WTC11 (cell line): ENCODE measurements at regions not wholly inside any gene's neighbourhood (a gene's known extent, or its start where the extent isn't known, plus 50 kb on each side); places are given as distances from the start of the nearest gene placed in this dataset.

Experiments used
- ATAC-seq: fragments of 200-7000 bp; cut with Tn5 transposase; 2 replicates; pipeline ENCODE4 v1.10.0; 2021; ENCODE audit warnings: mild to moderate bottlenecking, moderate library complexity
- CTCF ChIA-PET: fragments of 300-600 bp; sonication (Branson Sonifier 250); formaldehyde crosslinking; loops from one replicate; lab custom pipeline; 2021; ENCODE audit warnings: antibody characterized with exemption; lab: Charles Lee
- POLR2A ChIA-PET: fragments of 350-600 bp; sonication (Branson Sonifier 250); formaldehyde crosslinking; loops from one replicate; lab custom pipeline; 2021; ENCODE audit warnings: antibody characterized with exemption; lab: Charles Lee
- DNase-seq: peaks from one replicate; pipeline ENCODE4 v3.0.0; 2021; ENCODE audit warnings: low spot score
- H3K27ac Mint-ChIP-seq: 2 replicates; pipeline ENCODE4 v1.8.0; 2021; ENCODE audit warnings: mixed read lengths
- H3K27me3 Mint-ChIP-seq: 2 replicates; pipeline ENCODE4 v1.8.0; 2021; ENCODE audit warnings: low read depth, mild to moderate bottlenecking, moderate library complexity, mixed read lengths
- H3K36me3 Mint-ChIP-seq: 2 replicates; pipeline ENCODE4 v1.8.0; 2021; ENCODE audit warnings: mixed read lengths
- H3K4me1 Mint-ChIP-seq: 2 replicates; pipeline ENCODE4 v1.8.0; 2022; ENCODE audit warnings: mixed read lengths
- H3K4me3 Mint-ChIP-seq: 2 replicates; pipeline ENCODE4 v1.8.0; 2021; ENCODE audit warnings: mild to moderate bottlenecking, moderate library complexity, mixed read lengths
- H3K9me3 Mint-ChIP-seq: 2 replicates; pipeline ENCODE4 v1.8.0; 2021; ENCODE audit warnings: mixed read lengths
- CBFB ChIP-seq: sonication (generic); formaldehyde crosslinking; IDR thresholded peaks from 2 replicates; pipeline ENCODE4 v1.8.1; 2022; ENCODE audit warnings: mild to moderate bottlenecking, low read depth, missing genetic modification reagents
- ELF4 ChIP-seq: sonication (generic); formaldehyde crosslinking; IDR thresholded peaks from 2 replicates; pipeline ENCODE4 v1.8.1; 2022; ENCODE audit warnings: low read depth, mild to moderate bottlenecking, moderate library complexity, missing genetic modification reagents
- FOXP1 ChIP-seq: sonication (generic); formaldehyde crosslinking; IDR thresholded peaks from 2 replicates; pipeline ENCODE4 v1.8.0; 2022; ENCODE audit warnings: missing genetic modification reagents, mild to moderate bottlenecking, moderate library complexity, borderline replicate concordance
- GRHL2 ChIP-seq: fragments of 250-450 bp; sonication (Bioruptor Pico); IDR thresholded peaks from 2 replicates; pipeline ENCODE4 v1.8.0; 2022; ENCODE audit warnings: mild to moderate bottlenecking, moderate library complexity; ENCODE audit not compliant: insufficient replicate concordance, severe bottlenecking
- IRF2 ChIP-seq: sonication (generic); formaldehyde crosslinking; IDR thresholded peaks from 2 replicates; pipeline ENCODE4 v1.8.0; 2022; ENCODE audit warnings: low read depth, missing genetic modification reagents, borderline replicate concordance
- MYBL2 ChIP-seq: sonication (generic); formaldehyde crosslinking; IDR thresholded peaks from 2 replicates; pipeline ENCODE4 v1.8.1; 2023; ENCODE audit warnings: mild to moderate bottlenecking, moderate library complexity, missing genetic modification reagents
- RELA ChIP-seq: sonication (generic); formaldehyde crosslinking; IDR thresholded peaks from 2 replicates; pipeline ENCODE4 v1.8.1; 2022; ENCODE audit warnings: missing genetic modification reagents, mild to moderate bottlenecking, borderline replicate concordance
- RORB ChIP-seq: fragments of 250-450 bp; sonication (Bioruptor Pico); IDR thresholded peaks from 2 replicates; pipeline ENCODE4 v1.9.0; 2021; ENCODE audit warnings: mild to moderate bottlenecking
- SMAD4 ChIP-seq: sonication (generic); formaldehyde crosslinking; IDR thresholded peaks from 2 replicates; pipeline ENCODE4 v1.8.0; 2022; ENCODE audit warnings: mild to moderate bottlenecking, missing genetic modification reagents
- TEAD4 ChIP-seq: sonication (generic); formaldehyde crosslinking; IDR thresholded peaks from 2 replicates; pipeline ENCODE4 v1.8.0; 2022; ENCODE audit warnings: mild to moderate bottlenecking, missing genetic modification reagents
- ZNF396 ChIP-seq: fragments of 250-450 bp; sonication (Bioruptor Pico); IDR thresholded peaks from 2 replicates; pipeline ENCODE4 v1.8.0; 2021; ENCODE audit warnings: mild to moderate bottlenecking, moderate library complexity, borderline replicate concordance
- TF ChIP-seq, protein P1 (sequence below): sonication (generic); formaldehyde crosslinking; IDR thresholded peaks from 2 replicates; pipeline ENCODE4 v1.8.0; 2023; ENCODE audit warnings: missing genetic modification reagents, mild to moderate bottlenecking, borderline replicate concordance
- TF ChIP-seq, protein P2 (sequence below): sonication (generic); formaldehyde crosslinking; IDR thresholded peaks from 2 replicates; pipeline ENCODE4 v1.8.1; 2022; ENCODE audit warnings: mild to moderate bottlenecking, missing genetic modification reagents, moderate library complexity, borderline replicate concordance
- TF ChIP-seq, protein P3 (sequence below): fragments of 250-450 bp; sonication (Bioruptor Pico); conservative IDR thresholded peaks from 2 replicates; pipeline ENCODE4 v1.9.0; 2021; ENCODE audit warnings: mild to moderate bottlenecking
- TF ChIP-seq, protein P4 (sequence below): sonication (generic); formaldehyde crosslinking; IDR thresholded peaks from 2 replicates; pipeline ENCODE4 v1.8.1; 2023; ENCODE audit warnings: mild to moderate bottlenecking, missing genetic modification reagents
- TF ChIP-seq, protein P5 (sequence below): sonication (generic); formaldehyde crosslinking; IDR thresholded peaks from 2 replicates; pipeline ENCODE4 v1.8.0; 2023; ENCODE audit warnings: mild to moderate bottlenecking, missing genetic modification reagents

DNA sequence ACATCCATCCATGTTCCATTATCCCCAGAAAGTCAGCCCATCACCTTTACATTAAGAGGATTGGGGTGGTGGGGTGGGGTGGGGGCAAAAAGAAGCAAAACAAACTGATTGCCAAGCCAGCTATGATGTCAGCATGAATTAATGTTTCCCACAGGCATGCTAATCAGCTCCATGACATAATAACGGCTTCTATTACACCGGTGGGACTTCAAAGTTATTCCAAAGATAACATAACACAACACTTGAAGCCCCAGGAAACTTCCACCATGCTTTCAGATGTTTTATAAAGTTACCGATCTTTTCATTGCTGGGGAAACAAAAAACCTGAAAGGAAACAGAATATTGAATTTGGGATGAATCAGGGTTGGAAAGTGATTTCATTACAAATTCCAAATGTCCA lies 155.9 kb upstream of the IRX5 start (continued):
- TF ChIP-seq IRF2 (CRISPR knock-in tag), result no peak
- TF ChIP-seq, protein P1, sequence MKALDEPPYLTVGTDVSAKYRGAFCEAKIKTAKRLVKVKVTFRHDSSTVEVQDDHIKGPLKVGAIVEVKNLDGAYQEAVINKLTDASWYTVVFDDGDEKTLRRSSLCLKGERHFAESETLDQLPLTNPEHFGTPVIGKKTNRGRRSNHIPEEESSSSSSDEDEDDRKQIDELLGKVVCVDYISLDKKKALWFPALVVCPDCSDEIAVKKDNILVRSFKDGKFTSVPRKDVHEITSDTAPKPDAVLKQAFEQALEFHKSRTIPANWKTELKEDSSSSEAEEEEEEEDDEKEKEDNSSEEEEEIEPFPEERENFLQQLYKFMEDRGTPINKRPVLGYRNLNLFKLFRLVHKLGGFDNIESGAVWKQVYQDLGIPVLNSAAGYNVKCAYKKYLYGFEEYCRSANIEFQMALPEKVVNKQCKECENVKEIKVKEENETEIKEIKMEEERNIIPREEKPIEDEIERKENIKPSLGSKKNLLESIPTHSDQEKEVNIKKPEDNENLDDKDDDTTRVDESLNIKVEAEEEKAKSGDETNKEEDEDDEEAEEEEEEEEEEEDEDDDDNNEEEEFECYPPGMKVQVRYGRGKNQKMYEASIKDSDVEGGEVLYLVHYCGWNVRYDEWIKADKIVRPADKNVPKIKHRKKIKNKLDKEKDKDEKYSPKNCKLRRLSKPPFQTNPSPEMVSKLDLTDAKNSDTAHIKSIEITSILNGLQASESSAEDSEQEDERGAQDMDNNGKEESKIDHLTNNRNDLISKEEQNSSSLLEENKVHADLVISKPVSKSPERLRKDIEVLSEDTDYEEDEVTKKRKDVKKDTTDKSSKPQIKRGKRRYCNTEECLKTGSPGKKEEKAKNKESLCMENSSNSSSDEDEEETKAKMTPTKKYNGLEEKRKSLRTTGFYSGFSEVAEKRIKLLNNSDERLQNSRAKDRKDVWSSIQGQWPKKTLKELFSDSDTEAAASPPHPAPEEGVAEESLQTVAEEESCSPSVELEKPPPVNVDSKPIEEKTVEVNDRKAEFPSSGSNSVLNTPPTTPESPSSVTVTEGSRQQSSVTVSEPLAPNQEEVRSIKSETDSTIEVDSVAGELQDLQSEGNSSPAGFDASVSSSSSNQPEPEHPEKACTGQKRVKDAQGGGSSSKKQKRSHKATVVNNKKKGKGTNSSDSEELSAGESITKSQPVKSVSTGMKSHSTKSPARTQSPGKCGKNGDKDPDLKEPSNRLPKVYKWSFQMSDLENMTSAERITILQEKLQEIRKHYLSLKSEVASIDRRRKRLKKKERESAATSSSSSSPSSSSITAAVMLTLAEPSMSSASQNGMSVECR (CRISPR knock-in tag), result no peak
- TF ChIP-seq, protein P2, sequence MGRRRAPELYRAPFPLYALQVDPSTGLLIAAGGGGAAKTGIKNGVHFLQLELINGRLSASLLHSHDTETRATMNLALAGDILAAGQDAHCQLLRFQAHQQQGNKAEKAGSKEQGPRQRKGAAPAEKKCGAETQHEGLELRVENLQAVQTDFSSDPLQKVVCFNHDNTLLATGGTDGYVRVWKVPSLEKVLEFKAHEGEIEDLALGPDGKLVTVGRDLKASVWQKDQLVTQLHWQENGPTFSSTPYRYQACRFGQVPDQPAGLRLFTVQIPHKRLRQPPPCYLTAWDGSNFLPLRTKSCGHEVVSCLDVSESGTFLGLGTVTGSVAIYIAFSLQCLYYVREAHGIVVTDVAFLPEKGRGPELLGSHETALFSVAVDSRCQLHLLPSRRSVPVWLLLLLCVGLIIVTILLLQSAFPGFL (CRISPR knock-in tag), result no peak

DNA sequence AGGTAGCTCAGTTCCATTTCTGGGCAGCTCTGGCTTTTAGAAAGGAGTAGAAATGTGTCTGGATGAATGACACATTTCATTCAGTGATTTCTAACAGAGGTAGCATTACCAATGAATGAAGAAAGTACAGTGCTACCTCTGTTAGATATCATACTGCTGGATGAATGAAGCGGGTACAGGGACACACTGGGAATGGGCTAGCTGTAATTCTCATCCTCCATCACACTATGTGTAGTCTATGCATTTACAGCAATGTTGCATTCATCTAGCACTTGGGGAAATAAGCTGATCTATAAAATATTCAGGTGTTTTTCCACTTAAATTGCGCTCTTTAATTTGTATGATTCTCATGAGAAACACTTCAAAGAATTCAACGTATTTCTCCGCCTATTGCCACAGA lies 158.3 kb upstream of the IRX5 start:
- TF ChIP-seq RORB (CRISPR knock-in tag), result no peak
- no peak for TF ChIP-seq RELA
- no peak for TF ChIP-seq GRHL2 (CRISPR knock-in tag)
- TF ChIP-seq, protein P3, sequence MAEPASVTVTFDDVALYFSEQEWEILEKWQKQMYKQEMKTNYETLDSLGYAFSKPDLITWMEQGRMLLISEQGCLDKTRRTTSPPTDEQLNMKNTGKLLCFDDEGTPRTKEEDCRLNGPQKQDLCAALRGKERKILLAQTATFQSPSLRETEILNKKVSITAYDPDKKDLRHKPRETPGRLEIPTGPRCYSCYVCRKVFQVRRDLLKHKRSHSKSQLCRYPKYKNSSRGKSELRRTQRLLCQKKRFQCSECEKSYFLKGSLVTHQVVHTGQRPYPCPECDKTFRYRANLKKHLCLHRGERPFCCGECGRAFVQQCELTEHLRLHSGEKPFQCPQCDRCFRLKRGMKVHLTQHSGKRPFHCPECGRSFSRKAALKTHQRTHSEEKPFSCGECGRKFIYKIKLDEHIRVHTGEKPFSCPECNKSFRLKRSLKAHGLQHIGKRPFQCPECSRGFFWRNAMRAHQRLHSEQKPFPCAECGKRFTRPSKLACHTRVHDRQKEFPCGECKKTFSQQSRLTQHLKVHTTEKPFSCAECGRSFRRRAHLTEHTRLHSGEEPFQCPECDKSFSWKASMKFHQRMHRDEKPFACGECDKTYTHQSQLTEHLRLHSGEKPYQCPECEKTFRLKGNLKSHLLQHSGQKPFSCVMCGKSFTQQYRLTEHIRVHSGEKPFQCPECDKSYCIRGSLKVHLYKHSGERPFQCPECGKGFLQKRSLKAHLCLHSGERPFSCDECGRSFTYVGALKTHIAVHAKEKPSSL (CRISPR knock-in tag), result no peak
- TF ChIP-seq CBFB, result no peak
- TF ChIP-seq SMAD4 (CRISPR knock-in tag), result no peak
- TF ChIP-seq MYBL2 (CRISPR knock-in tag), result no peak
- TF ChIP-seq FOXP1 (CRISPR knock-in tag), result no peak
- TF ChIP-seq, protein P4, sequence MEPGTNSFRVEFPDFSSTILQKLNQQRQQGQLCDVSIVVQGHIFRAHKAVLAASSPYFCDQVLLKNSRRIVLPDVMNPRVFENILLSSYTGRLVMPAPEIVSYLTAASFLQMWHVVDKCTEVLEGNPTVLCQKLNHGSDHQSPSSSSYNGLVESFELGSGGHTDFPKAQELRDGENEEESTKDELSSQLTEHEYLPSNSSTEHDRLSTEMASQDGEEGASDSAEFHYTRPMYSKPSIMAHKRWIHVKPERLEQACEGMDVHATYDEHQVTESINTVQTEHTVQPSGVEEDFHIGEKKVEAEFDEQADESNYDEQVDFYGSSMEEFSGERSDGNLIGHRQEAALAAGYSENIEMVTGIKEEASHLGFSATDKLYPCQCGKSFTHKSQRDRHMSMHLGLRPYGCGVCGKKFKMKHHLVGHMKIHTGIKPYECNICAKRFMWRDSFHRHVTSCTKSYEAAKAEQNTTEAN (CRISPR knock-in tag), result no peak
- no peak for TF ChIP-seq ELF4 (CRISPR knock-in tag)
- no peak for TF ChIP-seq ZNF396 (CRISPR knock-in tag)
- TF ChIP-seq TEAD4 (CRISPR knock-in tag), result no peak
- TF ChIP-seq, protein P5, sequence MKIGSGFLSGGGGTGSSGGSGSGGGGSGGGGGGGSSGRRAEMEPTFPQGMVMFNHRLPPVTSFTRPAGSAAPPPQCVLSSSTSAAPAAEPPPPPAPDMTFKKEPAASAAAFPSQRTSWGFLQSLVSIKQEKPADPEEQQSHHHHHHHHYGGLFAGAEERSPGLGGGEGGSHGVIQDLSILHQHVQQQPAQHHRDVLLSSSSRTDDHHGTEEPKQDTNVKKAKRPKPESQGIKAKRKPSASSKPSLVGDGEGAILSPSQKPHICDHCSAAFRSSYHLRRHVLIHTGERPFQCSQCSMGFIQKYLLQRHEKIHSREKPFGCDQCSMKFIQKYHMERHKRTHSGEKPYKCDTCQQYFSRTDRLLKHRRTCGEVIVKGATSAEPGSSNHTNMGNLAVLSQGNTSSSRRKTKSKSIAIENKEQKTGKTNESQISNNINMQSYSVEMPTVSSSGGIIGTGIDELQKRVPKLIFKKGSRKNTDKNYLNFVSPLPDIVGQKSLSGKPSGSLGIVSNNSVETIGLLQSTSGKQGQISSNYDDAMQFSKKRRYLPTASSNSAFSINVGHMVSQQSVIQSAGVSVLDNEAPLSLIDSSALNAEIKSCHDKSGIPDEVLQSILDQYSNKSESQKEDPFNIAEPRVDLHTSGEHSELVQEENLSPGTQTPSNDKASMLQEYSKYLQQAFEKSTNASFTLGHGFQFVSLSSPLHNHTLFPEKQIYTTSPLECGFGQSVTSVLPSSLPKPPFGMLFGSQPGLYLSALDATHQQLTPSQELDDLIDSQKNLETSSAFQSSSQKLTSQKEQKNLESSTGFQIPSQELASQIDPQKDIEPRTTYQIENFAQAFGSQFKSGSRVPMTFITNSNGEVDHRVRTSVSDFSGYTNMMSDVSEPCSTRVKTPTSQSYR, result no peak
- TF ChIP-seq, all 79 proteins: peak for 0
- H3K27ac Mint-ChIP-seq, result no peak overlapping the region
- no peaks in the 10 kb centered on the region for H3K36me3 Mint-ChIP-seq
- H3K4me3 Mint-ChIP-seq, result no peak overlapping the region
- no peaks in the 10 kb centered on the region for H3K27me3 Mint-ChIP-seq
- H3K4me1 Mint-ChIP-seq, result no peaks in the 10 kb centered on the region
- ChIA-PET CTCF (no interaction called here), POLR2A (interaction anchor here (1.0 kb wide), 1 partner anchor 314 kb away, joined by 3 read pairs; no protein-coding TSS in a partner anchor)
- DNase-seq (no peak), ATAC-seq (no peak)
- H3K9me3 Mint-ChIP-seq, result peaks cover 14% of the 10 kb centered on the region
